HG03045 (cell line): ENCODE measurements at regions not wholly inside any gene's neighbourhood (a gene's known extent, or its start where the extent isn't known, plus 50 kb on each side); places are given as distances from the start of the nearest gene placed in this dataset.

Experiments used
- ATAC-seq: cut with Tn5 transposase; IDR thresholded peaks from one replicate; pipeline ENCODE4 v1.9.1; 2021; ENCODE audit warnings: mild to moderate bottlenecking, moderate library complexity; ENCODE audit not compliant: unreplicated experiment

DNA sequence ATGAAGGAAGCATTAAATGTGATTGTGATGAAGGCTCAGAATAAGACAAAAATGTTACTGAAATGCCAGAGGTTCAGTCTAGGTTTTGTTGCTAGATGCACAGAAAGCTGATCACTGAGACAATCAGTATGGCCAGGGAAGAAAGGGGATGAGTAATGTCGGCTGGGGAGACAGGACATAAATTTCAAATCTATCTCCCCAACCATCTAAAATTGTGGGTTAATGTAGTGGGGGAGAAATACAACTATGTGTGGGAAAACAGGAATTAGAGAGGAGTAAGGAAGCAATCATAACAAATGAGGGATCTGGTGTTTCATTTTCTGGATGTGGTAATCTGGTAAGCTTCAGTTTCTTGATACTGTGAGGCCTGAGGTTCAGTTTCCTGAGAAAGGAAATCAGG lies 1111.0 kb downstream of the XPNPEP1 start:
- no peak for ATAC-seq

DNA sequence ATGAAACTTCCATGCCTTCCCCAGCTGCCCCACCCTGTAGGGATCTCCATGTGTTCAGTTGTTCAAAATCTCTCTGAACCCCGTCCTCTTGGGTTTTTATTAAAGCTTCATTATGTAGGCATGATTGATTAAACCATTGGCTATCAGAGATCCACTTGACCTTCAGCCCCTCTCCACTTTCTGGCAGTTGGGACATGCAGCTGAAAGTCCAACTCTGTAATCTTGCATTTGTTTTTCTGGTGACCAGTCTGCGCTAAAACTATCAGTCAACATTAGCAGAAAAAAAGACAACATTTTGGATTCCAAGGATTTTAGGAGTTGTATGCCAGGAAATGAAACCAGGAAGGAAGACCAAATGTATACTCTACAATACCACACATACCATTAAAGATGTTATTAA lies 1115.1 kb downstream of the XPNPEP1 start:
- no peak for ATAC-seq

DNA sequence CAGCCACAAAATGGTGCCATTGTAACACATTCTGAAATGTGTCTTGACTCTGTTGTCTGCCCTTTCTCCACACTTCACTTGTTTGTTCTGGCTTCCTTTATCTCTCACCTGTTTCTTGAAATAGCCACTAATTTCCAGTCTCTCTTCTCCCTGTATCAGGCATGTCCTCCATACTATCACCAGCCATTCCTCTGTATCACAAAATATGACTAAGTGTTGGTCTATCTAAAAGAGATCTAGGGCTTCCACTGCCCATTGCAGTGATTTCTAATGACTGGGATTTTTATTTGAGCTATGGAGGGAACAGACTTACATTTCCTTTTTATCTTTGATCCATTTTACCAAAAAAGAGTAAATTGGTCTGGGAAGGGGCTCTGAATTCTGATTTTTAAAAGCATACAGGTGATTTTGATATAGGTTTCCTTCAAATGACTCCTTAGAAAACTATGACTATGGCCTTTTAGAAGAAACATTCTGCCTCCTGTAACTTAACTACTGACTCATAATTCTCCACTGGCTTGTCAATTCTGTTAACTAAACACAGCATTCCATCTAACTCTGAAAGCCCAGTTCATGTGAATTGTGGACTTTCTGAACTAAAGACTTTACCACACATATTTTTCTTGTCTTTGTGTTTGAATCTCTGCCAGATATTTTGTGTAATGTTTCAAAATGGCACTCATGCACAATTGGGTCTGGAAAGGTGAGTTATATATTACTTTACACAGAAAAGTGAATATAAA lies 1121.4 kb downstream of the XPNPEP1 start:
- no peak for ATAC-seq

DNA sequence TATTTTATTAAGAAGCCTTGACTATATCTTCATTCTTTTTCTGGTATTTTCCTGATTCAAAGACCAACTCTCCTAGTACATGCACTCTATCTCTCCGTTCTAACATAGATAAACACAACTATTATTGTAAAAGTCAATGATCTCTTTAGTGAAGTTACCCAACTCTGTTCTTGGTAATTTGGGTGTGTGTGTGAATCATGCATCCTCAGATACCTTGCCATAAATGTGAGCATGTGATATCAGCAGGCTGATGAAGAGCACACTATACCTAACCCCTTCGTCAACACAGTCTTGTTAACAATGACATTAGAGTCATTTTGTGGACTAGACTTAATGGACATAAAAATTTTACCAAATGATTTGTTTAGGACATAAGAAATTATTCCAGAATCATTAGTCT lies 1122.1 kb downstream of the XPNPEP1 start:
- ATAC-seq, result no peak

DNA sequence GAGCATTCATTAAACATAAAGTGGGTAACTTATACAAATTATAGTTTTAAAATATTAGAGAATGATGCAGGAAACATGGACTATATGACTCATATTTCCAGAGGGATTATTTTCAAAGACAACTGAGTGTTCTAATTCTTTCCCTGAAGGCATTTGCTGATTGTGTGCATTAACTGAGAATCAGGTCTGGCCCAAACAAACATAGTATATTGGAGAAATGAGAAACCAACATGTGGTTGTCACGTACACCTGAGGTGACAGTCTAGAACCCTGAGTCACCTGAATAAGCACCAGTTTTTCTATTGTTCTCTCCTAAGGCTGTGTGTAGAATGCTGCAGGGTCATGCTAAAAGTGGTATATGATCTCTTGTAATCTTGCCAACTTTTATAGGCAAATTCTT lies 1125.7 kb downstream of the XPNPEP1 start:
- ATAC-seq, result no peak

DNA sequence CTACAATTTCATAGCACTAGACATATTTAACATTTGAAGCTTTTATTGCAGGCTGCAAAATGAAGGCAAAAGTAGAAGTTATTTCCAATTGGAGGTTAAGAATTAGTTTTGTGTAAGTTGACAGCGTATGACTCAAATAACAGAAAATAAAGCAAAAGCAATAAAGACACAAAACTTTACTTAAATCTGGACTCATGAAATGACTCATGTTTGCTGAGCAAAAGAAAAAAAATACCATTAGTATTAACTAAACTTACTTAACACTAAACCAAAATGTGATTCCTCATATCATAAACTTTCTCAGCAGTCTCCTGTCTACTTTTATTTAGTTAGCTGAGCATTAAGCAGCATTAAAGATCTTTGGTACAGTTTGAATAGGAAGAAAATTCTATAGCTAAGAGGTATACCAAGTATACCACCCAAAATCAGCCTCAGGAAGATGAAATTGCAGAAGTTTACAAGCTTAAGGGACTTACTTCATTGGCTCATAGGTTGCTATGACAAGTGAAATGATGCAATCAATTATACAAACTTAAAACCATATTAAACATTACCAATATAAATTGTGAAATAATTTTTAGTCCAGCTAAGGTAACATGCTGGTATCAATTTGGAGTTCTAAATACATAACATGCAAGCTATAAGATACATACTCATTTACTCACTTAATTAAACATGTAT lies 1131.4 kb downstream of the XPNPEP1 start:
- ATAC-seq, result no peak

DNA sequence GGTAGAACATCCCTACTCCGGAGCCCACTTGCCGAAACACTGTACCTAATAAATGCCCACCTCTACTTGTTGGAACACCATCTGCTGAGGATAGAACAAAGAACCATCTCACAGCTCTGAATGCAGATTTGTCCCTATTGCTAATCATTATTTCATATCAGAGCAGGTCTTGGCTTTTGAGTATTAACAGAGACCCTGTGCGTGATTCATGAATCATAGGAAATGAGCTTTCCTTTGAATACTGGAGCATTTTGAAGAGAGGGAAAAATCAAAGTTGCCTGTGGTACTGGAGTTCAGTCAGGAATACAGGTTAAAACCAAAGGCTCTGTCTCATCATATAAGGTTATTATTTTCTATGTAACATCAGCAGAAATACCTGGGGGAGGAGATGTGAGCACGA lies 1132.3 kb downstream of the XPNPEP1 start:
- no peak for ATAC-seq

DNA sequence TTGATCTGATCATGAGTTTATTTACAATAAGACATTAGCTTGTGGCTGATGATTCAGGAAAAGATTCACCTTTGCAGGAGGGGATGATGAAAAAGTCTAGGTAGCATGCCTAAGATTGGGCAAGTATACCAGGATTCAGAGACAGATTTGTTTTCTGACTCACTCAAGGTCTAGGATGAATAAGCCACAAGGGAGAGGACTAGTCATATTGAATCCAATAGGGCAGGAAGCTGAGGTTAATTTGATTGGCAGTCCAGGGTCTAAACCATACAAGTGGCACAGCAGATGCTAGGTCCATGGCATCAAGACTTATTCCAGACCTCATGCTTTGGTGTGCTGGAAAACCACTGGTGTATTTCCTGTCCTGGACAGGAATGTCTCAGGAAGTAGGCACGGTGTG lies 1133.4 kb downstream of the XPNPEP1 start:
- peak; percentile 66 for ATAC-seq

DNA sequence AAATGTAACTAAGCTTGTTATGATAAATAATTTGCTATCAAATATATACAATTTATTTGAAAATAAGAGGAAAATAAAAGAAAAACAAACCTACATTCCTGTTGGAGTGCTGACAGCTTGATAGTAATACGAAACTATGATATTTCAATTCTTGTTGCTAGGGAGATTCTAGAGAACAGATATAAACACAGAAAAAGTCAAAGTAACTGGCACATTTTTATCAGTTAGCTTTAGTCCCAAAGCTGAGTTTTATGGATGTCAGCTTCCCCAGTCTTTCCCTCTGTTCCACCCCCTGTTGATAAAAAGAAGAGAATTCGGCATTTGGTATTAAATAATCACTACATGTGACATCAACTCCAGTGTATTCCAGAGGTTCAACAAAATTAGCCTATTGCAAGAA lies 1134.0 kb downstream of the XPNPEP1 start:
- ATAC-seq, result no peak

DNA sequence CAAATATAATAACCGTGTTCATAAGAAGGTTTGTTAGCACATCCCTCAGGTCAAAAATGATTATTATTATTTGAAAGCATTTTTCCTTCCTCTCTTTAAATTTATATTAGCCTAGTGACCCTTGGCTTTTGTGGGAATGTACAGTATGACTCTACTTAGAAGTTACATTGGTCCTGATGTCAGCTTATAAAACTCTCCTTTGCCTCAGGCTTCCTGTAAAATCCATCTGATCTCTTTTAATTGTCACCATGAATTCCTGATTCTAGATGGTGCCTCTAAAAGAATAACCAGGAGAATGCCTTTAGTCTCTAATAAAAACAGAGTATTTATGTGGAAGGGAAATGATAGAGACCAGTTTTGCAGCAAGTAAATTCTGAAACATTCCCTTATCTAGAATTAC lies 1134.4 kb downstream of the XPNPEP1 start:
- no peak for ATAC-seq

DNA sequence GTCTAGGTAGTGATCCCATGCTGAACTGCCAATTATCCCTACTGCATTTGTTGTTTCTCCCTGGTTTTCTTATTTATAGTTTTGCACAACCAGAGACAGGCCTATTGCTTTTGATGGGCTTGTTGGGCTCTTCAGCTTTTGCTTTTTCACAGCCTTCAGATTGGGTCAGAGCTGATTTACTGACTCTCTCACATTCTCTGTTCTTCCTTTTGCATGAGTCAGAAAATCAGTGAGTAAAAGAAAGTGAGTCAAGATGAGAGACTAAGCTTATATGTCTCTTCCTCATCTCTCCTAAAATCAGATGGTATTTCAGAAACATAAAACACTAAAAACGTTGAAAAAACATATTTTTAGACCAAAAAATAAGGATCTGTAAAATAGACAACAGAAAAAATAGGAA lies 1135.4 kb downstream of the XPNPEP1 start:
- no peak for ATAC-seq

DNA sequence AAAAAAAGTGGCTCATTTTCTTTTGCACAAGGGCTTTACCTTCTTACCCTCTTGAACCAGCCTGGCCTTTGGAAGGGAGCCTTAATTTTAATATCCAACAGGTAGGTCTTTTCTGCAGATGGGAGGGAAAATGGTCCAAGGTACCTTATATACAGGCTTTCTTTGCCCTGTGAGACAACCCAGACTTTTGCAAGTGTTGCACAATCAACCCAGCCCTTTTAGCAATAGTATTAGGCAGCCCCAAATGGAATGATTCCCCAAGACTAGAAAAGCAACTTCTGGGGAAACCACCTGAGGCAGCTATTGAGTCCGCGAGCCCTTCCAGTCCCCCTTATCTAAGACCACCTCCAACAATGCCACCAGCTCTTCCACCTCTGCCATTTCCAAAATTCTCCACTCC lies 1138.3 kb downstream of the XPNPEP1 start:
- no peak for ATAC-seq

DNA sequence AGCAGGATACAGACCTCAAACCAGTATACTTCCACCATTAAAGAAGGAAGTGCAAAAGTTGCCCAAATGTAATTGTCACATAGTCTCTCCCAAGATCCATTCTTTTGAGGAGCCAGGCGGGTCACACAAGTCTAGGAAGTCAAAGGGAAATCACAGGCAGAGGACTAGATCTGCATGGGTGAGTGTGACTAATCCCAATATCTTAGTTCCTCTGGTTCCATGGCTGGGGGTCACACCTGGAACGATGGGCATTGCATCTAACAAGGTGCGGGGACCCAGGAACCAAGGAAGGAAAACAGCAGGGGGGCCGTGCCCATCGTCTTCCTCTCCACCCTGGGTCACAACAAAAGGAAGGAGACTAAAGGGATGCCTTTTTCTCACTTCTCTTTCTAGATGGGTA lies 1138.8 kb downstream of the XPNPEP1 start:
- ATAC-seq, result no peak

DNA sequence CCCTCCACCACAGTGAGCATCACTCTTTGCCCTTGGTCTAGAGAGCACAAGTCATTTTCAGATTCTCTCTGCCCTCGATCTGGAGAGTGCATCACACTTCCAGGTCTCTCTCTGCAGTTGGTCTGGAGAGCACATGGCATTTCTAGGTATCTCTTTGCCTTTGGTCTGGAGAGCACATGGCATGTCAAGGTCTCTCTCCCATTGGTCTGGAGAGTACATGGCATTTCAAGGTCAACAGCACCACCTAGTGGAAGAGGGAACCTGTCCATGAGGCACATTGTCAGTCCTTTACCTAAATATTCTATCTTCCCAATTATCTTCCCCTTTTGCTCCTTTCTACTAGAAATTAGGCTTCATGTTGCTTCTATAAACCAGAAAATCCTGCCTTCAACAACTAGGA lies 1139.4 kb downstream of the XPNPEP1 start:
- peak; percentile 75 for ATAC-seq

DNA sequence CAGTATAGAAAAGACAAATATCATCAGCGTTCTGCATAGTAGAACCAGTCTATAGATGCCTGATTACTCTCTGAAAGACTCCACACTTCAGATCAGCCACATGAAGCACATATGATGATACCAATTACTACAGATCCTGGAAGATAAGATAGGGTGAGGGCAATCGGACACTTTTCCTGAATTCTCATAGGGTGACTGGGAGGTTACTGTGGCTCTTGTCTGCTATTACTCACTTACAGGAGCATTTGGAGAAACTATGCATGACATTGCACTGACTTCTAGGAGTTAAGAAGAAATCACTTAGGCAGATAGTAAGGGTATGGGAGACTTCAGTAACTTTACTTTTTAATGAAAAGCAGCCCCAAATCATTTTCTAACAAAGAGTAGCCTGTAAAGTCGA lies 1140.9 kb downstream of the XPNPEP1 start:
- no peak for ATAC-seq

DNA sequence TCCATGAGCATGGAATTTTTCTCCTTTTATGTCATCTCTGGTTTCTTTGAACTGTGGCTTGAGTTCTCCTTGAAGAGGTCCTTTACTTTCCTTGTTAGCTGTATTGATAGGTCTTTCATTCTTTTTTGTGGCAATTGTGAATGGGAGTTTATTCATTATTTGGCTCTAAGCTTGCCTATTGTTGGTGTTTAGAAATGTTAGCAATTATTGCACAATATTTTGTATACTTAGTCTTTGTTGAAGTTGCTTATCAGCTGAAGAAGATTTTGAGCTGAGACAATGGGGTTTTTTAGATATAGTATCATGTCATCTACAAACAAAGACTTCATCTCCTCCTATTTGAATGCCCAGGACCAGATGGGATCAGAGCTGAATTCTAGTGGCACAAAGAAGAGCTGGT lies 1143.8 kb downstream of the XPNPEP1 start:
- ATAC-seq, result no peak

DNA sequence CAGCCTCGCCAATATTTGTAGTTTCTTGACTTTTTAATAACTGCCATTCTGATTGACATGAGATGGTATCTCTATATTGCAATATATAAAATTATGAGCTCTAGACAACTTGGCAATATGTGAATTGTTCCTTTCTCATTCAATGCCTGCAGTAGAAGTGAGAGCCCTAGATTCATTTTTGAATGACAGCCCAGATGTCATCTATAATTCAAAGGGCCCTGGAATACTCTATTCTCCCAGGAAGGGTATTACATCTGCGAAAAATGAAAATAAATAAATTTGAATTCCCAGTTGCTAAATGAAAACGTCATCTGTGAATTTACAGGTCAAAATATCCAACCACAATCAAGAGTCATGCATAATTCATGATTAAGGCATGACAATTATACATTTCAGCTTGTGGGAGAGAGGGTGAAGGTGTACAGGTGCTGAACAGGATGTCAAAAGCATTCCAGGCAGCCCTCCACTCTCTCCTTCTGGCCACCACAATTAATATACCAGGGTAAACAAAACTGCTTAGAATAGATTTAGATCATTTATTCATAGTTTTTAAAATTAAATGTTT lies 1147.3 kb downstream of the XPNPEP1 start:
- no peak for ATAC-seq

DNA sequence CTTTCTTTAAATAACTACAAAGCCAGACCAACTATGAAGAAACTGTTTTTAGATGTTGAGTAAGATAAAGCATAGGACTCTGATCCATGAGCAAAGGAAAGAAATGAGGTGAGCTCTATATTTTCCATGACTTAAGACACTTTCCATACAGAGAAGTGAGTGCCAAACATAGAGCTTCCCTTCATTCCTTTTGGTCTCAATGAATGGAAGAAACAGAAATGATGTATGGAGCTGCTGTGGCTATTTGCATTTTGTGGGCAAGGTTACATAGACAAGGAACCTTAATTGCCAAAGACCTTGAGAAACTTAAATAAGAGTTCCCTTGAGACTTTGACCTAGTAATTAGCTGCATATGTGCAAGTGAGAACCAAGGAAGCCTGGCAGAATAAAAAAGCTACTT lies 1152.2 kb downstream of the XPNPEP1 start:
- no peak for ATAC-seq

DNA sequence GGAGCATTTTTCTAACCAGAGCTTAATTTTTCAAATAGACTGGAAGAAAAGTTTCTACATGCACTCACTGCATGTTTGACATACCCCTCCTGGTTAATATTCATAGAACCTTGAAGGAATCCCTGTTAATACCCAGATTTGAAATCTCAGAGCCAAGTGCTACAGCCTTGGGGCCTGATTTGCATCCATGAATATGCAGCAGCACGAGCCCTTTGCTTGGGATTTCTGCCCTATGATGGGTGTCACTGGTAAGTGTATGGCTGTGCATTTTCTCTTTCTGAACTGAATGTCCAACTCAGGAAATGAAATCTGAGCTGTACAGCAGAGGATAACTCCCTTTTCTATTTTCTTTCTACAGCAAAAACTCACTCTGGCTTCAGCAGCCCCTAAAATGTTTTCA lies 1157.5 kb downstream of the XPNPEP1 start:
- ATAC-seq, result no peak

DNA sequence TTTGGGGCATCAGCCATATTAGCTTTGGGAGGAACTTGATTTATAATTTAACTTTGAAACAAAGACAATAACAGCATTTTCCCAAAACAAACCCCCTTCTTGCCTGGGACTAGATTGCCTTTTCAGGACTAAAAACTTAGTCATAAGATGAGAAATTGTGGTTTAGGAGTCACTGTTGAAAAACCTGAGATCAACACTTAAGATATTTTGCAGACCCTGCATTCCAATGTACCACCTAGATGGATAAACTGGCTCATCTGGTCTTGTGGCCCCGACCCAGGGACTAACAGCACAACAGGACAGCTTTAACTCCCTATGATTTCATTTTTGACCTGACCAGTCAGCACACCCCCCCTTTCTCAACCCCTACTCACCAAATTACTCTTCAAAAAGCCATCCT lies 1165.4 kb downstream of the XPNPEP1 start:
- no peak for ATAC-seq

DNA sequence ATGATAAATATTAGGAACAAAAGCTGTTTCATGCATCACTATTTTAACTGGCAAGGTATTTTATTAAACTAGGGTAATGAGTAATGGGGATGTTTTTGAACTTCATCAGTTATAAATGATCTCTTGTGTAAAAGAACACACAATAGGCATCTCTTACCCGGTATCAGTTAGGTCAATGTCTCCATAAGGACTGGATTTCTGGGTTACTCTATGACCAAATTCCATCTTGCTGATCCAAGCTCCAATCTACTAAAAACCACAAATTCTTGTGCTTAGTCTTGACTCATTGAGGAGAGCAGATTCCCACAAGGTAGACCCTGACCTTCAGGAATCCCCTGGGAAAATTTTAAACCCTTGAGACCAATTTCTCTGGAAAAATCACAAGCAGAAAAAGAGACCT lies 1167.7 kb downstream of the XPNPEP1 start:
- no peak for ATAC-seq

DNA sequence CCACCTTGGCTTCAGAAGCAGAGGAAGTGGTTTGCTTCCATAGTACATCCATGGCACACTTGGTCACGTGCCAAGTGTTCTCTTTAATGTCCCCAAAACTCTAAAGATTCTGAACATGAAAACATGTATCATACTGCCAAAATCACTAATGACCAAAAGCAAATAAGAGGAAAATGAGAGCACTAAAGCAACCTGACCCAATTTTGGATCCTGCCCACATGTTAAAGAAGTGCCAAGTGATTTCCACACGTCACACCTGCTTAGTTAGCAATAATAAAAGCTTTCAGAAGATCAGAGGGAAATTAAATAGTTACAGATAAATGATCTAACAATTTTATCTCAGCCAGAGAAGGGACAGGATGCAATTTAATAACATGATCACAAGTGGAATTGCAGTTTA lies 1170.0 kb downstream of the XPNPEP1 start:
- ATAC-seq, result no peak
